PC-9 (cell line): ENCODE measurements at regions not wholly inside any gene's neighbourhood (a gene's known extent, or its start where the extent isn't known, plus 50 kb on each side); places are given as distances from the start of the nearest gene placed in this dataset.

Experiments
- BruUV-seq: library from RNA; stranded (reverse); fragments of 400-500 nt; replicated peaks from 2 replicates; lab custom pipeline; 2021; lab: Mats Ljungman, UMichigan
- CTCF ChIA-PET: fragments of 300-600 bp; sonication (Branson Sonifier 250); formaldehyde crosslinking; loops from one replicate; lab custom pipeline; 2022; ENCODE audit warnings: antibody characterized with exemption; lab: Charles Lee
- POLR2A ChIA-PET: fragments of 300-600 bp; sonication (Branson Sonifier 250); formaldehyde crosslinking; loops from one replicate; lab custom pipeline; 2022; ENCODE audit warnings: antibody characterized with exemption; ENCODE audit not compliant: unreplicated experiment; lab: Charles Lee
- DNase-seq, 2 experiments: peaks; one replicate each; pipeline versions ENCODE4 v3.0.0 to v3.0.0-alpha.2; 2015 to 2022; ENCODE audit warnings: mixed read lengths in 1 of 2
- H2AFZ ChIP-seq: fragments of 200-600 bp; sonication (generic); 2 replicates; pipeline ENCODE4 v1.8.1; 2017; ENCODE audit warnings: antibody characterized with exemption
- H3F3A ChIP-seq: fragments of 200-600 bp; sonication (generic); 2 replicates; pipeline ENCODE4 v1.8.1; 2017; ENCODE audit warnings: antibody characterized with exemption, mild to moderate bottlenecking, low read depth; ENCODE audit not compliant: insufficient read depth
- H3K27ac ChIP-seq: fragments of 200-600 bp; sonication (generic); 2 replicates; pipeline ENCODE4 v1.6.1; 2016; ENCODE audit warnings: mixed run types
- H3K27me3 ChIP-seq: fragments of 200-600 bp; sonication (generic); 2 replicates; pipeline ENCODE4 v1.6.1; 2016; ENCODE audit warnings: low read depth, mixed run types; ENCODE audit not compliant: insufficient read depth
- H3K36me3 ChIP-seq: fragments of 200-600 bp; sonication (generic); 2 replicates; pipeline ENCODE4 v1.6.1; 2016; ENCODE audit warnings: low read depth, mixed run types
- H3K4me1 ChIP-seq: fragments of 200-600 bp; sonication (generic); replicated peaks from 2 replicates; pipeline ENCODE4 v1.6.1; 2016; ENCODE audit warnings: mixed run types; ENCODE audit not compliant: insufficient read depth
- H3K4me2 ChIP-seq: fragments of 200-600 bp; sonication (generic); 2 replicates; pipeline ENCODE4 v1.6.1; 2017; ENCODE audit warnings: mixed run types
- H3K4me3 ChIP-seq: fragments of 200-600 bp; sonication (generic); 2 replicates; pipeline ENCODE4 v1.6.1; 2016; ENCODE audit warnings: mixed run types
- H3K79me2 ChIP-seq: fragments of 200-600 bp; sonication (generic); 2 replicates; pipeline ENCODE4 v1.6.1; 2017; ENCODE audit warnings: low read depth, mixed run types
- H3K9me2 ChIP-seq: fragments of 200-600 bp; sonication (generic); 2 replicates; pipeline ENCODE4 v1.8.1; 2017; ENCODE audit warnings: mild to moderate bottlenecking; ENCODE audit not compliant: insufficient read depth
- H3K9me3 ChIP-seq: fragments of 200-600 bp; sonication (generic); 2 replicates; pipeline ENCODE4 v1.8.1; 2016; ENCODE audit warnings: low read depth; ENCODE audit not compliant: insufficient read depth
- H4K20me1 ChIP-seq: fragments of 200-600 bp; sonication (generic); 2 replicates; pipeline ENCODE4 v1.8.1; 2017; ENCODE audit not compliant: insufficient read depth
- EZH2 ChIP-seq: fragments of 200-600 bp; sonication (generic); IDR thresholded peaks from 2 replicates; pipeline ENCODE4 v1.8.0; 2017; ENCODE audit warnings: antibody characterized with exemption, low read depth
- intact Hi-C: fragments of 100-400 bp; cut with micrococcal nuclease; formaldehyde crosslinking; loops from one replicate; pipeline ENCODE4 v1.10.0; 2022; ENCODE audit not compliant: unreplicated experiment
- TF ChIP-seq, protein P1 (sequence below): fragments of 200-600 bp; sonication (generic); conservative IDR thresholded peaks from 2 replicates; pipeline ENCODE4 v1.6.1; 2017; ENCODE audit warnings: mixed run types, antibody characterized with exemption, mild to moderate bottlenecking, moderate library complexity

DNA sequence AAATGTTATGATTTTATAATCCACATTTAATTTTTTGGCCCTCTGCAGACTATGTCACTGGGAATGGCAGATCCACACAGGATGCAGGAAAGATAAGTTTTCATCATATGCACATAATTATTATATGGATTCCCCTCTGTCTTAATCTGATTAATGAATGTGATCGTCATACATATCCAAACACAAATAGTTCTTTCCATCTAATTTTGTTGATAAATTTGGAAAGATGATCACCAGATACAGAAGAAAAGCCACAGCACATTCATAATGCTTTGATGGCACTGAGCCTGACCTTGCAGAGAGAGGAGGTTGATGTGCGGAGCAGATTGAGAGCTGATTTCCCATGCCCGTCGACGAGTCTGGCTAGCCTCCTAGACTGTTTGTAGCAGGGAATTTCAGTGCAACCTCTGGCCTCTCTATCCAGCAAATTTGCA lies 471.5 kb downstream of the EPM2A start:
- no peak for DNase-seq
- Histone ChIP-seq H3K27me3 (no peaks in the 10 kb centered on the region), H3K4me1 (peaks cover 11% of the 10 kb centered on the region), H3F3A (no peaks in the 10 kb centered on the region), H3K36me3 (no peaks in the 10 kb centered on the region), H4K20me1 (no peaks in the 10 kb centered on the region), H3K27ac (no peak overlapping the region), H2AFZ (no peak overlapping the region), H3K9me2 (no peaks in the 10 kb centered on the region), H3K4me3 (no peak overlapping the region), H3K4me2 (no peak overlapping the region), H3K79me2 (no peaks in the 10 kb centered on the region), H3K9me3 (no peaks in the 10 kb centered on the region)
- TF ChIP-seq, protein P1, sequence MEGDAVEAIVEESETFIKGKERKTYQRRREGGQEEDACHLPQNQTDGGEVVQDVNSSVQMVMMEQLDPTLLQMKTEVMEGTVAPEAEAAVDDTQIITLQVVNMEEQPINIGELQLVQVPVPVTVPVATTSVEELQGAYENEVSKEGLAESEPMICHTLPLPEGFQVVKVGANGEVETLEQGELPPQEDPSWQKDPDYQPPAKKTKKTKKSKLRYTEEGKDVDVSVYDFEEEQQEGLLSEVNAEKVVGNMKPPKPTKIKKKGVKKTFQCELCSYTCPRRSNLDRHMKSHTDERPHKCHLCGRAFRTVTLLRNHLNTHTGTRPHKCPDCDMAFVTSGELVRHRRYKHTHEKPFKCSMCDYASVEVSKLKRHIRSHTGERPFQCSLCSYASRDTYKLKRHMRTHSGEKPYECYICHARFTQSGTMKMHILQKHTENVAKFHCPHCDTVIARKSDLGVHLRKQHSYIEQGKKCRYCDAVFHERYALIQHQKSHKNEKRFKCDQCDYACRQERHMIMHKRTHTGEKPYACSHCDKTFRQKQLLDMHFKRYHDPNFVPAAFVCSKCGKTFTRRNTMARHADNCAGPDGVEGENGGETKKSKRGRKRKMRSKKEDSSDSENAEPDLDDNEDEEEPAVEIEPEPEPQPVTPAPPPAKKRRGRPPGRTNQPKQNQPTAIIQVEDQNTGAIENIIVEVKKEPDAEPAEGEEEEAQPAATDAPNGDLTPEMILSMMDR, result no peak
- no peak for TF ChIP-seq EZH2
- POLR2A ChIA-PET, result no interaction called here
- CTCF ChIA-PET, result no interaction called here
- no TSS peak for BruUV-seq
- intact Hi-C loops, result no loop called here

DNA sequence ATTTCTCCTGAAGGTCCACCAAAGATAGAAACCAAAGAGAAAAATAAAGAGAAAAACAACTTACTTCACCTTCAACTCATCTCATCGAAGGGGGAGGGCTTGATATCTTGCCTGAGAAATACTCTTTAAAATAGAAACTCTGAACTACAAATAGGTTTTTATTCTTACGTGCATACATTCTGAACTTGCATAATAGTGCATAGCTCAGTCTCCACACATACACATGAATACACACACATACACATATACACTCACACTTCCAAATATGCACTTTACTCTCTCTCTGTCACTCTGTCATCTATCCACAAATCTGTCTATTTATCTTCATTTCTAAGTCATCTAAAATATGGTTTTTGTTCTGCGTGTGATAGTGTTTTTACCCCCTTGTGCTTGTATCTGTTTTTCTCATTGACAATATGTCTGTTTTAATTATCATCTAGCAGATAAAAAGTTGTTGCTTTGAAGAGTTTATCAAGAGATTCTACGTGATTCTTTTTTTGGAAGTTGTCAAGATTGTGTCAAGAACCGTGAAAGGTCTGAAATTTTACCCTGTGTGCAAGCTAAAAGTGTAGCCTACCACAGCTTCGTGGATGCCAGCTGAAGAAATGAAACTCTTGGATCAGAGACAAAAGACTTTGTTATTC lies 468.8 kb downstream of the EPM2A start:
- H3F3A ChIP-seq, result no peaks in the 10 kb centered on the region
- no peak overlapping the region for H3K4me3 ChIP-seq
- H3K36me3 ChIP-seq, result no peaks in the 10 kb centered on the region
- H3K27me3 ChIP-seq, result no peaks in the 10 kb centered on the region
- ChIA-PET CTCF (no interaction called here), POLR2A (interaction anchor here (0.6 kb wide), 1 partner anchor 16 kb away, joined by 4 read pairs; no protein-coding TSS in a partner anchor)
- H3K9me3 ChIP-seq, result no peaks in the 10 kb centered on the region
- peaks cover 11% of the 10 kb centered on the region for H3K4me1 ChIP-seq
- DNase-seq, result no peak
- no peaks in the 10 kb centered on the region for H4K20me1 ChIP-seq
- TF ChIP-seq EZH2, result no peak
- TF ChIP-seq, protein P1, result no peak
- BruUV-seq, result no TSS peak
- peak overlapping the region; percentile 31; the same call in 1 of the 2 replicates for H3K4me2 ChIP-seq
- intact Hi-C loops, result no loop called here
- no peaks in the 10 kb centered on the region for H3K9me2 ChIP-seq
- H3K27ac ChIP-seq, result no peak overlapping the region
- H2AFZ ChIP-seq, result no peak overlapping the region
- no peaks in the 10 kb centered on the region for H3K79me2 ChIP-seq

DNA sequence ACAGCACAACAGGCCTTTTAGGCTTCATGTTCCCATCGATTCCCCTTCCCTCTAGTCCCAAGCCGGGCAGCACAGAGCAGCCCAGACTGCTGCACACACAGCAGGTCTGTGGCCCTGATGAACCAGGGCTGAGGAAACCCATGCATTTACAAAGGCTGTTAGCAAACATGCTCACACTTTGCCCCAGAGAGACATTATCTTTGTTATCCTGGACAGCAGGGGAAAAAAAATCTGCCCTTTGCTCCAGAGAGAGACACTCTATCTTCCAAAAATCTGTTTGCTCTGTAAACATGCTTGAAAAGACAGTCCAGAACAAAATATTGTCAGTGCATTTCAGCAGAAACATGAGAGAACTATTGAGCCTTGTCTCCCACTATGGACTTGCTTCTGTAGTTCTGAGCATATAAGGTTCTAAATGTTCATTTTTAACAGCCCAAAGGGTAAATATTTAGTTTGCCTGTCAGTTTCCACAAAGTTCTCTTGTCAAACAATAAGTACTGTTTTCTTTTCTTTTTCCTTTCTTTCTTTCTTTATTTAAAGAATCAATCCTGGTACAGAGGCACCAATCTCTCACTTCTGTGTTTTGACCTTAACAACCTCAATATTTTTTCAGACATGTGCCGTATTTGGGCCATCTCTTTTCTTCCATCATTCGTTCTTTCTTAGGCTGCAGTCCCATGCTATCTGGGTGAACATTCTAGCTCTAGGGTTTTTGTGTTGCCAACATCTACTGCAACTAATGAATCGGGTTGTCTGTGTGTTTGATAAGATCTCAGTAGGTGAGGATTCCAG lies 468.0 kb downstream of the EPM2A start:
- no peaks in the 10 kb centered on the region for H3K9me2 ChIP-seq
- peak overlapping the region; percentile 31; the same call in 1 of the 2 replicates for H3K4me2 ChIP-seq
- DNase-seq, result no peak
- H3K27me3 ChIP-seq, result no peaks in the 10 kb centered on the region
- H3K9me3 ChIP-seq, result no peaks in the 10 kb centered on the region
- BruUV-seq, result no TSS peak
- no peaks in the 10 kb centered on the region for H4K20me1 ChIP-seq
- POLR2A ChIA-PET, result interaction anchor here (0.6 kb wide), 1 partner anchor 17 kb away, joined by 4 read pairs; no protein-coding TSS in a partner anchor
- no peak overlapping the region for H2AFZ ChIP-seq
- no peak overlapping the region for H3K4me3 ChIP-seq
- no peaks in the 10 kb centered on the region for H3F3A ChIP-seq
- CTCF ChIA-PET, result no interaction called here
- no peak overlapping the region for H3K27ac ChIP-seq
- H3K36me3 ChIP-seq, result no peaks in the 10 kb centered on the region
- H3K79me2 ChIP-seq, result no peaks in the 10 kb centered on the region
- TF ChIP-seq, protein P1, result no peak
- no peak for TF ChIP-seq EZH2
- H3K4me1 ChIP-seq, result peaks cover 11% of the 10 kb centered on the region
- intact Hi-C loops, result no loop called here
